Right lung (tissue), 2 donors: ENCODE measurements at regions not wholly inside any gene's neighbourhood (a gene's known extent, or its start where the extent isn't known, plus 50 kb on each side); places are given as distances from the start of the nearest gene placed in this dataset.
"Not testable (repeated sequence)": the region's sequence is repeated elsewhere in the genome, so short reads cannot be mapped to it uniquely, and the experiment has no call there.

Experiments
- DNase-seq, 2 donors: peaks; one replicate each; pipeline ENCODE4 v3.0.0-alpha.2; 2013

DNA sequence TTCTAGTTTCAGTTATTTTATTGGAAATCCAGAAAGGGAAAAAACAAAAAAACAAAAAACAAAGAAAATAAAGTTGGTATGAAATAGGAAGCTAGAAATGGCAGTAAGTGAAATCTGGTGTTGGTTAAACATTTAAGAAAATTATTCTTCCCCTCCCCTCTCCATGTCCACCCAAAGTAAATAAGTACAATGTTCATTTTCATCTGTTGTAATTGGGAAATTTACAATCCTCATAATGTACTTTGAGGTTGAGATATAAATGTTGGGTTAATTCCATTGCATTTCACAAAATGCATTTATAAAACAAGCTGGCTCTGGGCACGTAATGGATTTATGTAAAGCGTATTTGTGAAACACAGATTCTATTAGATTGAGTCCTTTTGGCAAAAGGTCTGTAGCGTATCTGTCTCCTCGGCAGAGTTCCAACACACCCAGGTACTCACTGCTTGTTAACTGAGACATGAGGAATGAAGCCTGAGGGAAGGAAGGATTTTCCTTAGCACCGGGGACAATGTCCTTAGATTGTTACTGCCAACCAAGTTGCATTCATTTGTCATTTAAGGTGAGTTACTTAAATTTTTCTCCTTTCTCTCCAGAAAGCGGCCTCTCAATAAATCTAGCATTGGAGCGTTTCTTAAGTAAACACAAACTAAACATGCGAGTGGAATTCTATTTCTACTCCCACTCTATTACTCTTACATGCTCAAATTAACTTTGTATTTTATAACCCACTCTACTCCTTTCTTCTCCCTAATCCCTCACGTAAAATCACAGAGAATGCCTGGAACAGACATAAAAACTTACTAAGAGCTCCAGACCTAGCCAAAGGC lies 912.3 kb upstream of the WWC1 start:
- no peak for DNase-seq

DNA sequence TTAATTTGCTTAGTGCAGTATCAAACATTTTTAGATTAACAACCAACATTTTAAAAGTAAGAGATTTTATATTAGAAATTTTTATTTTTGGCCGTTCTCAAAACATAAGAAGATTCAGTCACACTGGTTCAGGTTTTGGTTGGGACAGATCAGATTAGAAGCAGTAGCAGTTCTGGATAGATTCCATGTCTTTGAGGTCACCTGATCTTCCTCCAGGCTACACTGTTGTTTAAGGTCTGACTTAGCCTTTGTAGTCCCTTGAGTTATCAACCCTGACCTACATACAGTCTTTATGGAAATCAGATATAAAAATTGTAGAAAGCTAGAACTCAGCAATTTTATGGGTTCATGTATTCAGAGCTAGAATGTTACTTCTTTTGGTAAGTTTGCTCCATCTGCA lies 910.0 kb upstream of the WWC1 start:
- DNase-seq = no peak

- no peak for DNase-seq
These were observed 901.9 kb upstream of the WWC1 start for GRCh38 chr5:167389537-167389936.

DNA sequence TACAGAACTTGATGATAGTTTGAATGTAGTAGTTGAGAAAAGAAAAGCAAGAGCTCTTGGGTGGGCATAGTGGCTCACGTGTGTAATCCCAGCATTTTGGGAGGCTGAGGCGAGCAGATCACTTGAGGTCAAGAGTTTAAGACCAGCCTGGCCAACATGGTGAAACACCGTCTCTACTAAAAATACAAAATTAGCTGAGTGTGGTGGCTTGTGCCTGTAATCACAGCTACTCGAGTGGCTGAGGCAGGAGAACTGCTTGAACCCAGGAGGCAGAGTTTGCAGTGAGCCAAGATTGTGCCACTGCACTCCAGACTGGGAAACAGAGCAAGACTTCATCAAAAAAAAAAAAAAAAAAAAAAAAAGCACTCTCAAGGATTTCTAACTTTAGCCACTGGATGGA lies 900.2 kb upstream of the WWC1 start:
- DNase-seq = not testable (repeated sequence)

GRCh38 chr5:167392240-167392639 lies 899.2 kb upstream of the WWC1 start:
- peak in 1 of 2 donors; percentile 2 for DNase-seq

DNA sequence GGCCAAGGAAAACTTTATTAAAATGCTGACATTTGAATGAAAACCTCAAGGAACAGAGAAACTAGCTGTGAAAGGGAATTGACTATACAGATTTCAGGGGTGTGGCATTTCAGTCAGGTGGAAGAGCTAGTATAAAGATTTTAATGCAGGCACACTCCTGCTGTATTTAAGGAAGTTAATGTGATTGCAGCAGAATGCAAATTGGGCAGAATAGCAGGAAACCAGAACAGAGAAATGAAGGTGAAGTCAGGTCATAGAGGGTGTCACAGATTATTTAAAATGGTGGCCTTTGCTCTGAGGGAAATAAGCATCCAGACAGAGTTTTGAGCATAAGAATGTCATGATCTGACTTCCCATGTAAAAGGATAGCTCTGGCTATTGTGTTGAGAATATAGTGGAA lies 898.1 kb upstream of the WWC1 start:
- no peak for DNase-seq

DNA sequence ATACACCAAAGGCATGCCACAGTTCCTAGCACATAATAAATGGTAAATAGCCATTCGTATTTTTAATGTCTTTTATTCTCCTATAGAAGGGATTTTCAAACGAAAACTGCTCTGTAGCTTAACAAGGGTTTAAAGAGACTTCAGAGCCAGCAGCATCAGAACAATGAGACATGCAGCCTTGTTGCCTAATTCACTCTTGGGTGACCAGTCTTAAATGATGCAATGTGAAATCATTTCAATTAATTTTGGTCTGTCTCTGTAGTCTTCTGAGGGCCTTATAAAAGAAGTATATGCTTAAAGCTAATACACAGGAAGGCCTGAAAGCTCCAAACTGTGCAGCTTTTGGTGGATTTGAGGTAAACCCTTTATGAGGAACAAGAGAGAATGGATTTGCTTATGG lies 888.8 kb upstream of the WWC1 start:
- no peak for DNase-seq

GRCh38 chr5:167406513-167406912 lies 884.9 kb upstream of the WWC1 start:
- no peak for DNase-seq

DNA sequence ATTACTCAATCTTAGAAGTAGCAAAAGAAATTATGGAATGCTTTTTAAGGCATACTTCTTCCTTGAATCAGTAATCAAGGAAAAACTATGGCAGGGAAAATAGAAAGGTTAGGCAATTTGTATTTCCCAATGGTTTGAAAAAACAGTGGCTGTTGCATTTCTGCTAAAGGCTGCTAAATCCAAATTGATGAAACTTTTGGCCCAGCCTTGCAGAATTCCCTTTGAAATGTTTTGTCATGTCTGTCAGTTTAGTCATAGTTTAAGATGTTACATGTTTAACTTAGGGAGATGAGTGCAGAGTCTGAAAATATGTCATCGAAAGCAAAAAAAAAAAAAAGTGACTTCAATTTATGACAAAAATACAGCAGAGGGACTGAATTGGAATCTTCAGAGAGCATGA lies 878.9 kb upstream of the WWC1 start:
- no peak for DNase-seq

DNA sequence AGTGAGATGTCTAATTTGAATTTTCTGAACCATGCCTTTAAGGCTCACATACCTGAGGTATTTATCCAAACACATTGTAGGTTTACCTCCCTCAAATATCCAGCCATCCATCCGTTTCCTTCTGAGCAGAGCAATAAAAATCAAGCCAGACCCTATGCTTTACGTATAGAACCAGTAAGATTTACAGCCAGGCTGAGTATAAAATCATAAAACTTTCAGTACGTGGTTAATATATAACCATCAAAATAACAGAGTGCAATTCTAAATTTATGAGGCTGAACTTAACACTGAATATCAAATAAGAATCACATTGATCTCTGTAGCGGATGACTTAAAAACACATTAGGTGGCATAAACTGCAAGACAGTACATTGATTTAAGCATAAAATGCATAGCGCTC lies 877.9 kb upstream of the WWC1 start:
- DNase-seq = no peak

DNA sequence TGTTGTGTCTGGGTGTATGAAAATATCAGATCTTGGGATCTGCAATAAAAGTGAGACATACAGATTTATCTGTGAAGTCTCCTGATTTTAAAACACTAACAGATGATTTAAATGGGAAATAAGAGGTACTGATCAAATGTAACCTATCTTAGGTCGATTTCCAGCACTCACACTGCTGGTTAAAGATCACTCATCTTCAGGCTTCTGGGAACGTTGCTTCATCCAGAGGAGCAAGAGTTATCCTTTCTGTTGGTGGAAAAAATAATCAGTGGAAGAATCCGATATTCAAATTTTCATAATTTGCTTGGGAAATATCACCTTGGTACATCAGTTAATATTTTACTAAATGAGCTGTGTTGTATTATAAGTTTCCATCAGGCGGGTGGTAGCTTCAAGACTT lies 876.8 kb upstream of the WWC1 start:
- DNase-seq = no peak

- DNase-seq = no peak
These were observed 875.4 kb upstream of the WWC1 start for GRCh38 chr5:167415779-167416746.

GRCh38 chr5:167417662-167418061 lies 873.8 kb upstream of the WWC1 start:
- DNase-seq = no peak

GRCh38 chr5:167425161-167425560 lies 866.3 kb upstream of the WWC1 start:
- no peak for DNase-seq

- no peak for DNase-seq
These were observed 864.9 kb upstream of the WWC1 start for GRCh38 chr5:167426501-167426900.

DNA sequence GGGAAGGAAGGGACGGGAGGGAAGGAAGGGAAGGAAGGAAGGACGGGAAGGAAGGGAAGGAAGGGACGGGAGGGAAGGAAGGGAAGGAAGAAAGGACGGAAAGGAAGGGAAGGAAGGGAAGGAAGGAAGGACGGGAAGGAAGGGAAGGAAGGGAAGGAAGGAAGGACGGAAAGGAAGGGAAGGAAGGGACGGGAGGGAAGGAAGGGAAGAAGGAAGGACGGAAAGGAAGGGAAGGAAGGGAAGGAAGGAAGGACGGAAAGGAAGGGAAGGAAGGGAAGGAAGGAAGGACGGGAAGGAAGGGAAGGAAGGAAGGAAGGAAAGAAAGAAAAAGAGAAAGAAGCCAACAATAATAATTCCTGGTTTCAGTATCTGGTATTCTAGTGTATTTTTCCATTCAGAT lies 863.8 kb upstream of the WWC1 start:
- DNase-seq = not testable (repeated sequence)

GRCh38 chr5:167440846-167441245 lies 850.6 kb upstream of the WWC1 start:
- no peak for DNase-seq

- peak in 1 of 2 donors; percentile 6 for DNase-seq
These were observed 848.5 kb upstream of the WWC1 start for GRCh38 chr5:167442922-167443321.

GRCh38 chr5:167447466-167448375 lies 843.7 kb upstream of the WWC1 start:
- no peak for DNase-seq

DNA sequence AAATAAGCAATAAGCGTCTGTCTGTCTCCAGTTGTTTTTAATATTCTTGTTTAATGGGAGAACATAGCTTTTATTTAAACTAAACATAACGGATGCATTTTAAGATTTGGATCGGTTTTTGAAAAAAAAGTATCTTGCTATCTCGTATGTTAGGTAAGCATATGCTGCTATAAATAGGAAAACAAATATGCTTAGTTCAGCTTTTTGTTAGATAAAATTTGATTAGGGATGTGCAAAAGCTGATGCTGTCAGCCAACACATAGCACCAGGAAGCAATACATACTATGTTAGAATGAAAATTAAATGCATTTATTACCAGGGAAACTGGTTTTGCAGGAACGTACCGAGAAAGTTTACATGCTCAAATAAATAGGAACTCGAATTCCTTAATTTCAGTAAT lies 843.1 kb upstream of the WWC1 start:
- no peak for DNase-seq

DNA sequence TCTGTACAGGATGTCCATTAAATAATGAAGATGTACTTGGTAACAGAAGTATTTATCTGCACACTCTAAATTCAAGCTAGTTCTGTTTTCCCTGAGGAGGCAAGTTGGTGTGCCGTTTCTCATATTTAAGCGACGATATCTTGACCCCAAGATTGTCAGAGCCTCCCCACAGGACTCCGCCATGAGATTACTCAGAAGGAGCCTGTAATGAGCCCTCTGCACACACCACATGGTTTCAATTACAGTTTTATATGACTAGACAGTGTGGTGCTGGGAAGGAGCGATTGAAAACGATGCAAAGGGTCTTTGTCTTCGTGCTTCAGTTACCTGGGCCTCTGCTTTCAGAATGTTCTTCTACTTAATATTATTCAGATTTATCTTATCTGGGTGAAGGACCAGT lies 840.4 kb upstream of the WWC1 start:
- DNase-seq = no peak

GRCh38 chr5:167452136-167452535 lies 839.3 kb upstream of the WWC1 start:
- DNase-seq = no peak
